GM08714 (cell line): ENCODE measurements at regions not wholly inside any gene's neighbourhood (a gene's known extent, or its start where the extent isn't known, plus 50 kb on each side); places are given as distances from the start of the nearest gene placed in this dataset.

ENCODE experiments used
- H3K4me3 ChIP-seq: fragments of 200-500 bp; sonication (Bioruptor generic); 2 replicates; pipeline ENCODE4 v1.5.1; 2014; ENCODE audit warnings: mild to moderate bottlenecking, low read length, inconsistent platforms
- ZNF274 ChIP-seq: IDR thresholded peaks from 2 replicates; pipeline ENCODE4 v1.6.1; 2012; ENCODE audit warnings: mild to moderate bottlenecking, low read depth, low read length

GRCh38 chr6:21764989-21765388, 171.4 kb downstream of the SOX4 start:
- no peak for TF ChIP-seq ZNF274

GRCh38 chr6:21767891-21768648, 174.5 kb downstream of the SOX4 start:
- no peak overlapping the region; the same call in 1 of the 2 replicates for H3K4me3 ChIP-seq

More at GRCh38 chr6:21764989-21765388, 171.4 kb downstream of the SOX4 start:
- H3K4me3 ChIP-seq = no peak overlapping the region

GRCh38 chr6:21769405-21769861, 175.9 kb downstream of the SOX4 start:
- no peak overlapping the region for H3K4me3 ChIP-seq
- TF ChIP-seq ZNF274 = no peak

More at GRCh38 chr6:21767891-21768648, 174.5 kb downstream of the SOX4 start:
- TF ChIP-seq ZNF274 = no peak

GRCh38 chr6:21769968-21770367, 176.4 kb downstream of the SOX4 start:
- TF ChIP-seq ZNF274 = no peak
- H3K4me3 ChIP-seq = no peak overlapping the region

- H3K4me3 ChIP-seq = no peak overlapping the region
- TF ChIP-seq ZNF274 = no peak
Measured at GRCh38 chr6:21771626-21772320, 178.2 kb downstream of the SOX4 start.

- no peak overlapping the region for H3K4me3 ChIP-seq
- no peak for TF ChIP-seq ZNF274
Measured at GRCh38 chr6:21772477-21772876, 178.9 kb downstream of the SOX4 start.

- H3K4me3 ChIP-seq = no peak overlapping the region
- TF ChIP-seq ZNF274 = no peak
Measured at GRCh38 chr6:21772884-21773575, 179.5 kb downstream of the SOX4 start.

GRCh38 chr6:21773576-21773968, 180.0 kb downstream of the SOX4 start:
- no peak for TF ChIP-seq ZNF274
- H3K4me3 ChIP-seq = no peak overlapping the region

GRCh38 chr6:21777846-21778245, 184.3 kb downstream of the SOX4 start:
- H3K4me3 ChIP-seq = no peak overlapping the region
- TF ChIP-seq ZNF274 = no peak

GRCh38 chr6:21780141-21780540, 186.6 kb downstream of the SOX4 start:
- H3K4me3 ChIP-seq = no peak overlapping the region
- no peak for TF ChIP-seq ZNF274

GRCh38 chr6:21780679-21781078, 187.1 kb downstream of the SOX4 start:
- no peak for TF ChIP-seq ZNF274
- no peak overlapping the region for H3K4me3 ChIP-seq

- no peak for TF ChIP-seq ZNF274
- H3K4me3 ChIP-seq = no peak overlapping the region
Measured at GRCh38 chr6:21781128-21781527, 187.6 kb downstream of the SOX4 start.

- no peak for TF ChIP-seq ZNF274
- no peak overlapping the region for H3K4me3 ChIP-seq
Measured at GRCh38 chr6:21785164-21785563, 191.6 kb downstream of the SOX4 start.

GRCh38 chr6:21791056-21791455, 197.5 kb downstream of the SOX4 start:
- no peak for TF ChIP-seq ZNF274
- no peak overlapping the region for H3K4me3 ChIP-seq
